ENCODE measurements at regions not wholly inside any gene's neighbourhood (a gene's known extent, or its start where the extent isn't known, plus 50 kb on each side); places are given as distances from the start of the nearest gene placed in this dataset.

- TF ChIP-seq POLR2A (IDR thresholded peaks at IDR 0.05; ENCODE audit: low read depth, low read length) (no peak), POLR2AphosphoS5 (IDR thresholded peaks at IDR 0.05; ENCODE audit: low read depth, low read length) (no peak)
Observed at GRCh38 chr1:90573736-90574135, 143.4 kb downstream of the BARHL2 start.
